ENCODE measurements at regions not wholly inside any gene's neighbourhood (a gene's known extent, or its start where the extent isn't known, plus 50 kb on each side); places are given as distances from the start of the nearest gene placed in this dataset.

DNA sequence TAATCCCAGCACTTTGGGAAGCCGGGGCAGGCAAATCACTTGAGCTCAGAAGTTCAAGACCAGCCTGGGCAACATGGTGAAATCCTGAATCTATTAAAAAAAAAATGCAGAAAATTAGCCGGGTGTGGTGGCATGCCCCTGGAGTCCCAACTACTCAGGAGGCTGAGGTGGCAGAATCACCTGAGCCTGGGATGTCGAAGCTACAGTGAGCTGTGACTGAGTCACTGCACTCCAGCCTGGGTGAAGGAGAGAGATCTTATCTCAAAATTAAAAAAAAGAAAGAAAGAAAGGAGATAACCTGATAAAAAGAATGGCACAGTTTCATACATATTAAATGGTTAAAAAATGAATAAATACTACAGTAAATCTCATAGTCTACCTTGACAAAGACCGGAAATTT, 123.6 kb upstream of the TNFAIP3 start:
- no peak overlapping the region for H3K27ac ChIP-seq (ENCODE audit: low read depth in 1 of 2, low read length in 1 of 2)
- no peaks in the 10 kb centered on the region for H3K36me3 ChIP-seq (ENCODE audit: control insufficient read depth in 4 of 4, insufficient read depth in 4 of 4, low read length in 4 of 4)
- no peak for ATAC-seq (ENCODE audit: insufficient read depth, low FRiP score)
- TF ChIP-seq, protein P1, sequence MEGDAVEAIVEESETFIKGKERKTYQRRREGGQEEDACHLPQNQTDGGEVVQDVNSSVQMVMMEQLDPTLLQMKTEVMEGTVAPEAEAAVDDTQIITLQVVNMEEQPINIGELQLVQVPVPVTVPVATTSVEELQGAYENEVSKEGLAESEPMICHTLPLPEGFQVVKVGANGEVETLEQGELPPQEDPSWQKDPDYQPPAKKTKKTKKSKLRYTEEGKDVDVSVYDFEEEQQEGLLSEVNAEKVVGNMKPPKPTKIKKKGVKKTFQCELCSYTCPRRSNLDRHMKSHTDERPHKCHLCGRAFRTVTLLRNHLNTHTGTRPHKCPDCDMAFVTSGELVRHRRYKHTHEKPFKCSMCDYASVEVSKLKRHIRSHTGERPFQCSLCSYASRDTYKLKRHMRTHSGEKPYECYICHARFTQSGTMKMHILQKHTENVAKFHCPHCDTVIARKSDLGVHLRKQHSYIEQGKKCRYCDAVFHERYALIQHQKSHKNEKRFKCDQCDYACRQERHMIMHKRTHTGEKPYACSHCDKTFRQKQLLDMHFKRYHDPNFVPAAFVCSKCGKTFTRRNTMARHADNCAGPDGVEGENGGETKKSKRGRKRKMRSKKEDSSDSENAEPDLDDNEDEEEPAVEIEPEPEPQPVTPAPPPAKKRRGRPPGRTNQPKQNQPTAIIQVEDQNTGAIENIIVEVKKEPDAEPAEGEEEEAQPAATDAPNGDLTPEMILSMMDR (IDR thresholded peaks at IDR 0.05; ENCODE audit: control extremely low read depth, extremely low read depth), result no peak
- H3K9ac ChIP-seq (ENCODE audit: insufficient read depth in 1 of 2, low read length in 2 of 2), result no peak overlapping the region
- no peak overlapping the region for H3K4me3 ChIP-seq
- DNase-seq, result no peak
- H3K27me3 ChIP-seq (ENCODE audit: control insufficient read depth in 3 of 3, insufficient read depth in 3 of 3, low read length in 2 of 3), result no peaks in the 10 kb centered on the region
- H3K4me1 ChIP-seq (ENCODE audit: control insufficient read depth in 5 of 5, insufficient read depth in 5 of 5, low read length in 5 of 5), result peaks cover 0 to 10% (median 0%) of the 10 kb centered on the region in 5 donors
- WGBS, 2 donors, result 89% methylated on average over 4 of the region's 4 CpGs
- H3K9me3 ChIP-seq (ENCODE audit: control insufficient read depth in 4 of 4, insufficient read depth in 3 of 4, low read length in 3 of 4), result no peaks in the 10 kb centered on the region

- DNase-seq (no peak), ATAC-seq (ENCODE audit: insufficient read depth, low FRiP score) (no peak)
- Histone ChIP-seq H3K27me3 (ENCODE audit: control insufficient read depth in 3 of 3, insufficient read depth in 3 of 3, low read length in 2 of 3) (no peaks in the 10 kb centered on the region), H3K4me3 (no peak overlapping the region), H3K9ac (ENCODE audit: insufficient read depth in 1 of 2, low read length in 2 of 2) (no peak overlapping the region), H3K27ac (ENCODE audit: low read depth in 1 of 2, low read length in 1 of 2) (no peak overlapping the region), H3K36me3 (ENCODE audit: control insufficient read depth in 4 of 4, insufficient read depth in 4 of 4, low read length in 4 of 4) (no peaks in the 10 kb centered on the region), H3K9me3 (ENCODE audit: control insufficient read depth in 4 of 4, insufficient read depth in 3 of 4, low read length in 3 of 4) (no peaks in the 10 kb centered on the region), H3K4me1 (ENCODE audit: control insufficient read depth in 5 of 5, insufficient read depth in 5 of 5, low read length in 5 of 5) (peaks cover 0 to 22% (median 3%) of the 10 kb centered on the region in 5 donors)
- TF ChIP-seq, protein P1 (IDR thresholded peaks at IDR 0.05; ENCODE audit: control extremely low read depth, extremely low read depth), result no peak
- 79 to 93% methylated on average over 3 of the region's 3 CpGs for WGBS, 2 donors
These were observed 122.2 kb upstream of the TNFAIP3 start for GRCh38 chr6:137744877-137745276.

DNA sequence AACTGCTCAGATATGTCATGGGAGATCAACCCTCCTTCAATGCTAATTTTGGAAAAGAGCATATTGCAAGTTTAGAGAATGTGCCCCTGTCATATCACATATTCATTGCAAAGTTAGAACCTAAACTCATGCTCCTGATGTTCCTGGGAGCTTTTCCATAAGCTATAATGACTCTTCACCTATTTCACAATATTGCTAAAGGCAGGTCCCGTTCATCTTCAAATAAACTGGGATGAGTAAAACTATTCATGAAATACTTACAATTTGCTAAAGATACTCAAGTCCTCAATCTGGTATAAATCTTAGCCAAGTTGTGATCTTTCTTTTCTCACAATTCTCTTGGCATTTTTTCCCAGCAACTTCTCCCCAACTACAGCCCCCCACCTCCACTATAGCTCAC, 121.7 kb upstream of the TNFAIP3 start:
- TF ChIP-seq, protein P1 (IDR thresholded peaks at IDR 0.05; ENCODE audit: control extremely low read depth, extremely low read depth), result no peak
- no peak overlapping the region for H3K27ac ChIP-seq (ENCODE audit: low read depth in 1 of 2, low read length in 1 of 2)
- no peak overlapping the region for H3K9ac ChIP-seq (ENCODE audit: insufficient read depth in 1 of 2, low read length in 2 of 2)
- H3K4me3 ChIP-seq, result no peak overlapping the region
- H3K36me3 ChIP-seq (ENCODE audit: control insufficient read depth in 4 of 4, insufficient read depth in 4 of 4, low read length in 4 of 4), result no peaks in the 10 kb centered on the region
- no peak for ATAC-seq (ENCODE audit: insufficient read depth, low FRiP score)
- H3K9me3 ChIP-seq (ENCODE audit: control insufficient read depth in 4 of 4, insufficient read depth in 3 of 4, low read length in 3 of 4), result no peaks in the 10 kb centered on the region
- peaks cover 0 to 22% (median 3%) of the 10 kb centered on the region in 5 donors for H3K4me1 ChIP-seq (ENCODE audit: control insufficient read depth in 5 of 5, insufficient read depth in 5 of 5, low read length in 5 of 5)
- DNase-seq, result no peak
- no peaks in the 10 kb centered on the region for H3K27me3 ChIP-seq (ENCODE audit: control insufficient read depth in 3 of 3, insufficient read depth in 3 of 3, low read length in 2 of 3)
- WGBS, 2 donors, result 77 to 81% methylated on average over 1 of the region's 1 CpG

DNA sequence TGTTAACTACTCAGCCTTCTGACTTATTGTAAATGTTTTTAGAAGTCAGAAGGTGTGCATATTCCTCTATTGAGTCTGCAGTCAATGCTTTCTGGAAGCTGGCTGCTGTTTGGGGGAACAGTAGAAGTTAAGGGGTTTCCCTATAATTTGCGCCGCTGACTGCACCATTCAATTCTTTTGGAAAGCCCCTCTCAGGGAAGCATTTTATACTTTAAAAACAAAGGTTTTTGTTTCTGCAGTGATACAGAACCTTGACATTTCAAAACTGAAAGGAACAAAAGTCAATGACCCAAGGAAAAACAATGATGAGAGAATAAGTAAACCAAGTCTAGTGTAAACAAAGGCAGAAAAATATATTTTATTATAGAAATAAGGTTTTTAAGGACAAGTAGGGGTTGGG, 120.8 kb upstream of the TNFAIP3 start:
- TF ChIP-seq, protein P1 (IDR thresholded peaks at IDR 0.05; ENCODE audit: control extremely low read depth, extremely low read depth), result no peak
- WGBS, 2 donors, result 79 to 84% methylated on average over 2 of the region's 2 CpGs

More for the DNA sequence above, 120.8 kb upstream of the TNFAIP3 start:
- Histone ChIP-seq H3K9ac (ENCODE audit: insufficient read depth in 1 of 2, low read length in 2 of 2) (no peak overlapping the region), H3K9me3 (ENCODE audit: control insufficient read depth in 4 of 4, insufficient read depth in 3 of 4, low read length in 3 of 4) (no peaks in the 10 kb centered on the region), H3K27ac (ENCODE audit: low read depth in 1 of 2, low read length in 1 of 2) (no peak overlapping the region), H3K36me3 (ENCODE audit: control insufficient read depth in 4 of 4, insufficient read depth in 4 of 4, low read length in 4 of 4) (no peaks in the 10 kb centered on the region), H3K4me1 (ENCODE audit: control insufficient read depth in 5 of 5, insufficient read depth in 5 of 5, low read length in 5 of 5) (peaks cover 0 to 22% (median 3%) of the 10 kb centered on the region in 5 donors), H3K4me3 (no peak overlapping the region), H3K27me3 (ENCODE audit: control insufficient read depth in 3 of 3, insufficient read depth in 3 of 3, low read length in 2 of 3) (no peaks in the 10 kb centered on the region)
- ATAC-seq (ENCODE audit: insufficient read depth, low FRiP score), result no peak
- DNase-seq, result no peak
